Loucy (cell line): ENCODE measurements at regions not wholly inside any gene's neighbourhood (a gene's known extent, or its start where the extent isn't known, plus 50 kb on each side); places are given as distances from the start of the nearest gene placed in this dataset.

ENCODE experiments used
- EZH2phosphoT487 ChIP-seq: fragments of 200-600 bp; IDR thresholded peaks from 2 replicates; pipeline ENCODE4 v1.6.1; 2018; ENCODE audit warnings: antibody characterized with exemption, mild to moderate bottlenecking, moderate library complexity, borderline replicate concordance
- TF ChIP-seq, protein P1 (sequence below): fragments of 200-600 bp; sonication (generic); conservative IDR thresholded peaks from 2 replicates; pipeline ENCODE4 v1.5.1; 2014; ENCODE audit warnings: mild to moderate bottlenecking, antibody characterized with exemption, low read length

GRCh38 chr6:80550748-80551147 is 444.3 kb downstream of the BCKDHB start:
- TF ChIP-seq, protein P1, sequence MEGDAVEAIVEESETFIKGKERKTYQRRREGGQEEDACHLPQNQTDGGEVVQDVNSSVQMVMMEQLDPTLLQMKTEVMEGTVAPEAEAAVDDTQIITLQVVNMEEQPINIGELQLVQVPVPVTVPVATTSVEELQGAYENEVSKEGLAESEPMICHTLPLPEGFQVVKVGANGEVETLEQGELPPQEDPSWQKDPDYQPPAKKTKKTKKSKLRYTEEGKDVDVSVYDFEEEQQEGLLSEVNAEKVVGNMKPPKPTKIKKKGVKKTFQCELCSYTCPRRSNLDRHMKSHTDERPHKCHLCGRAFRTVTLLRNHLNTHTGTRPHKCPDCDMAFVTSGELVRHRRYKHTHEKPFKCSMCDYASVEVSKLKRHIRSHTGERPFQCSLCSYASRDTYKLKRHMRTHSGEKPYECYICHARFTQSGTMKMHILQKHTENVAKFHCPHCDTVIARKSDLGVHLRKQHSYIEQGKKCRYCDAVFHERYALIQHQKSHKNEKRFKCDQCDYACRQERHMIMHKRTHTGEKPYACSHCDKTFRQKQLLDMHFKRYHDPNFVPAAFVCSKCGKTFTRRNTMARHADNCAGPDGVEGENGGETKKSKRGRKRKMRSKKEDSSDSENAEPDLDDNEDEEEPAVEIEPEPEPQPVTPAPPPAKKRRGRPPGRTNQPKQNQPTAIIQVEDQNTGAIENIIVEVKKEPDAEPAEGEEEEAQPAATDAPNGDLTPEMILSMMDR, result no peak
- TF ChIP-seq EZH2phosphoT487, result no peak
